ENCODE measurements at regions not wholly inside any gene's neighbourhood (a gene's known extent, or its start where the extent isn't known, plus 50 kb on each side); places are given as distances from the start of the nearest gene placed in this dataset.

- TF ChIP-seq CTCF (IDR thresholded peaks at IDR 0.05; ENCODE audit: low read depth, low read length, poor library complexity, severe bottlenecking) (no peak), EZH2phosphoT487 (IDR thresholded peaks at IDR 0.05; ENCODE audit: borderline replicate concordance, low read length) (no peak)
Observed at GRCh38 chr1:4407851-4408250, 246.6 kb upstream of the AJAP1 start.

All from DOHH2 (cell line).